HG03066 (cell line): ENCODE measurements at regions not wholly inside any gene's neighbourhood (a gene's known extent, or its start where the extent isn't known, plus 50 kb on each side); places are given as distances from the start of the nearest gene placed in this dataset.
"Not testable (repeated sequence)": the region's sequence is repeated elsewhere in the genome, so short reads cannot be mapped to it uniquely, and the experiment has no call there.

Source experiments
- ATAC-seq: cut with Tn5 transposase; IDR thresholded peaks from one replicate; pipeline ENCODE4 v1.9.1; 2021; ENCODE audit warnings: low read depth; ENCODE audit not compliant: unreplicated experiment

DNA sequence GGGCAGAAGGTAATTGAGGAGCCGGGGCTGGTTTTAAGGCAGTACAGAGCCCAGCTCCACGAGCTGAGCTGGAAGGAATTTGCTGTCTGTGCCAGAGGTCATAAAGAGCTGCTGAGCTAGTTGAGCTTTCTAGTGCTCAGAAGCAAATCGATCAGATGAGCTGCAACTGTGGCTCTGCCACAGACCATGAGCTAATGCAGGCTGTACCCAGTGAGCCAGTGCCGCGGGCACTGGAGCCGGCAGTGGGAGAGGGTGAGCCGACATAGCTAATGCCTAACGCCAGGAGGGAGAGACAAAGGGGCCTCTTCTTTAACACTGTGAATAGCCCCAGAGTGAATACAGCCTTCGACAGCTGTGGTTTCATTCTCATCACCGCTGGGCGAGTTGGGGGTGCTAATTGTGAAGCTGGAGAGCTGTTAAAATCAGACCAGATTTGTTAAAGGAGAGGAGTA lies 410.1 kb upstream of the TCF4 start:
- ATAC-seq = no peak

GRCh38 chr18:55997151-55997561 lies 409.2 kb upstream of the TCF4 start:
- ATAC-seq = no peak

- no peak for ATAC-seq
Observed at GRCh38 chr18:55996717-55997116, 408.7 kb upstream of the TCF4 start.

DNA sequence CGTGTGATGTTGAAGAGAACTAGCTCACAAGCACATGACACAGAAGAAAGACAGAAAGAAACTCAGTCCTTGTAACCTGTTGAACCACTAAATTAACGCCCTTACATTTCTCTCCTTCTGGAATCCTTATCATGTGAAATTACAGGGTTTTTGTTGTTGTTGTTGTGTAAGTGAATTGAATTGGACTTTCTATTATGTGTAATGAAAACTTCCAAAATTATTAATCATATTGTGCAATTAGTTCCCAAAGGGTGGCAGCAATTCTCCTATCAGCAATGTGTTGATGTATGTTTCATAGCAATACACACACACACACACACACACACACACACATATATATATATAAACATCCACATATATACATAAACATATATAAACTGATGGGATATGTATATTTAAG lies 402.2 kb upstream of the TCF4 start:
- no peak for ATAC-seq

GRCh38 chr18:55988537-55988936 lies 400.5 kb upstream of the TCF4 start:
- no peak for ATAC-seq

DNA sequence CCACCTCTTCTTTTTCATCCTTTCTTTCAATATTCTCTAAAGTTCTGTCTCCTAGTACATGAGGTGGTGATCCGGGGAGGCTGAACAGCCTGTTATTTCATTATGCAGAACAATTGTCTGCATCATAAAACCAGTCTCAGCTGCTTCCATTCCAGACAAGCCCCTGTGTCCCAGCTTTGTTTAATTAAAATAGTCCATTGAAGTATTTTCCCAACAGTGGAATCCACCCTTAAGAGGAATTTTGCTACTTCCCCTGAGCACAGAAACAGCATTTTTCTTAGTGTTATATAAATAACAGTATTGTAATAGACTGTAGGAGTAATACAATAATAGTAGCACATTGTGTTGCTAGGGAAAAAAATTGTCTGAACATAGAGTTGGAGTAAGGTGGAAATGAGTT lies 395.4 kb upstream of the TCF4 start:
- ATAC-seq = no peak

DNA sequence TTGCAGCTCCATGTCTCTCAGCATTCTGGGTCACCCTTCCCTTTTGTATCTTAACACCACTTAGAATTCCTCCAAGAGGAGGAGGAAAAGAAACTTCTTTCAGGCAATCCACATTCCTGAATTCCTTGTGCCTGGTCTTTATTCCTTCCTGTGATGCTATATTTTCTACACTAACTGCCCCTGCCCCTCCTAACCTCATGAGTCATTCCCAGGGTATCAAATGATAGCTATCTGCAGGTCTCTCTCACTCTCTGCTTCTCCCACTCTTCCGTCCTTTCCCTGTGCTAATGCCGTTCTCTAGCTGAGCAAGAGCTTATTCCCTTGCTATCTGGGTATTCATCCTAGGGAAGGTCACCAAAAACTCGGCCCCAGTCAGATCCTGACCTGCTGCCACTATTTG lies 395.0 kb upstream of the TCF4 start:
- ATAC-seq = no peak

- no peak for ATAC-seq
Observed at GRCh38 chr18:55981712-55982475, 393.9 kb upstream of the TCF4 start.

DNA sequence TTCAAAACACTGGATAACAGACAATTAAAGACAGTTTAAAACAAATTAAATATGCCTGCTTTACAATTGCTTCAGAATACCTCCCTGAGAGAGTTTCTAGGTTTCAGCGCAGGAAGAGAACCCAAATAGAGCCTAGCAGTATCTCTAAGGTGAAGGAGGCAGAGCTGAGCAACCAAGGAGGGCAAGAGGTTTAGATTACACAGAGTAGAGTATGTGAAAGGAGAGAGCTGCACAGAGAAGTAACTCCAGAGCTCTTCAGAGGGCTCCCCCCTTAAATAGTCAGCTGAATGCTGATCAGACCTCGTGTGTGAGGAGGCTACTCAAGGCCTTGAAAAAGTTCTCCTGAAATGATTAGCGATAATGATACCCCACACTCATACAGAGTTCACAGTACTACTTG lies 386.5 kb upstream of the TCF4 start:
- no peak for ATAC-seq

GRCh38 chr18:55968550-55968949 lies 380.6 kb upstream of the TCF4 start:
- ATAC-seq = no peak

DNA sequence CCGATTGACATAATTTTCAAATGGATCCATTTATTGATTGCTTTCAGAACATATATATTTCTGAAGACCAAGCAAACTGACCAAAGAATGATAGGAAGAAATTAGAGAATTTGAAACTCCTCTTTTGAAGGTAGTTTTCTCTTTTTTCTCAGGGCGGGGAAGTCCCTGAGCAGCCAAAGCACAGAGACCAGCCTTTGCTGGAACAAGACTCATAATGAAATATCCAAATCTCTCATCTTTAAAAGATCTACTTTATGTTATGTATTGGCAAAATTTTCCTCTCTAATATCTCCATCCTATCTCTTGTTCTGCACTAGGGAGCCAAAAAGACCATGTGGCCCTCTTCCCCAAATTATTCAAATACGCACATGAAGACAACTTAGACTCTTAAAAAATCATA lies 379.0 kb upstream of the TCF4 start:
- ATAC-seq = no peak

DNA sequence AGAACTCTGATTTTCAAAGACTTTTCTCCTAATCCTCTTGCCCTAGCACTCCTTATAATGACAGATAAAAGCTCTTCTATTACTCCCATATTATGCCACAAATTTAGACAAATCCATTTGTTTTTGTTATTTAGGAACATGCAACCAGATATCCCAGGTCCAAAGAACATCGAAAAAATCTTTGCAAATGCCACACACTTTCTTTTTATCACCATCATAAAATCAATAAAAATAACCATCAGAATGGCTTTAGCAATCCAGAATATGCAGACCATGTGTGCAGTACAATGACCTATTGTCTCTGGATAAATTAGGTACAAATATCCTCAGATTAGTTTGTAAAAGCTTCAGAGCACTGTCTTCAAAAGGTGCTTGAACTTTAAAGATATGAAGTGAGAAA lies 376.2 kb upstream of the TCF4 start:
- ATAC-seq = no peak

DNA sequence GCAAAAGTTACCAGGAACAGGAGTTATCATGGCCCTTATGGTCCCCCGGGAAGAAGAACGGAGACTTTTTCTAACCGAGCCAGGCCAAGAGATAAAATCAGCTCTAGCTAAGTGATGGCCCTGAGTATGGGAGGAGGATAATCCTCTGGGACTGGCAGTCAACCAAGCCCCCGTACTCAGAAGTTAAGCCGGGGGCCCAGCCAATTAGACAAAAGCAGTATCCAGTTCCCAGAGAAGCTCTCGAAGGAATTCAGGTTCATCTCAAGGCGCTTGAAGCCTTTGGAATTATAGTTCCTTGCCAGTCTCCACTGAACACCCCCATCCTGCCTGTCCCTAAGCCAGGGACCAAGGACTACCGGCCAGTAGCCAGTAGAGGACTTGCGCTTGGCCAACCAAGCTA lies 365.3 kb upstream of the TCF4 start:
- no peak for ATAC-seq

- not testable (repeated sequence) for ATAC-seq
Observed at GRCh38 chr18:55951738-55952137, 363.7 kb upstream of the TCF4 start.

DNA sequence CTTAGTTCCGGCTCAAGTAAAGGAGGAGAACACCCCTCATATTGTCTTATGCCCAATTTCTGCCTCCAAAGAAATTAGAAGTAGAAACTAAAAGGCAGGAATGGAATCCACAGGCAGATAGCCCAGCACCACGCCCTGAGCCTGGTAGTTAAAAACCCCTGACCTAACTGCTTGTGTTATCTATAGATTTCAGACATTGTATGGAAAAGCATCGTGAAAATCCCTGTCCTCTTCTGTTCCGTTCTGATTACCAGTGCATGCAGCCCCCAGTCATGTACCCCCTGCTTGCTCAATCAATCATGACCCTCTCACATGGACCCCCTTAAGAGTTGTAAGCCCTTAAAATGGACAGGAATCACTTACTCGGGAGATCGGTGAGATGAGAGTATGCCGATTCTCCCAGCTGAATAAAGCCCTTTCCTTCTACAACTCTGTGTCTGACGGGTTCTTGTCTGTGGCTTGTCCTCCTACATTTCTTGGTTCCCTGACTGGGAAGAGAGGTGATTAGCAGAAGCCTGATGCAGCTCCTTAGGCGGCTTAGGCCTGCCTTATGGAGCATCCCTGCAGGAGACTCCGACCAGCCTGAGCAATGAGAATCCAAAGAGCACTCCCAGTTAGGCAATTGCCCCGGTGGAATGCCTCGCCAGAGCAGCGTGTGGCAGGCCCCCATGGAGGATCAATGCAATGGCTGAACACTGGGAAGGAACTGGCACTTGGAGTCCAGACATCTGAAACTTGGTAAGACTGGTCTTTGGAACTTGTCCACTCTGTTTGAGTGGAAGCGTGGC lies 362.6 kb upstream of the TCF4 start:
- no peak for ATAC-seq

- no peak for ATAC-seq
Observed at GRCh38 chr18:55934821-55935220, 346.8 kb upstream of the TCF4 start.

DNA sequence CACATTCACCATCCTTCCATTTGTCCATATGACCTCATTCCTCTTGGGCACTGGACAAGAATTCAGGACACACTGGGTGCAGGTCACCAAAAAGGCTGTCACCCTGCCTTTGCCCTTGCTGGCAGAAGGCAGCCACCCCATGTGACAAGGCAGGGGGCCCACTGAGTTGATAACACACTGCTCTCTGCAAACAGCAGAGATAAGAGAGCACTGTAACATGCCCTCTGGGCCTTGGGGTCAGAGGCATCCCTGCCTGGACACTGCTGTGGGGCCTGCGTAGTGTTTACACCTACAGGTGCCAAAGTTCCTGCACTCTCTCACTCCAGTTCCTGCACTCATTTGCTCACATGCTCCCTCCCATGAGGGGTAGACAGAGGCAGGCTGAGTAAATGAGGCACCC lies 344.7 kb upstream of the TCF4 start:
- ATAC-seq = no peak

GRCh38 chr18:55927831-55928230 lies 339.8 kb upstream of the TCF4 start:
- no peak for ATAC-seq

GRCh38 chr18:55925772-55926171 lies 337.8 kb upstream of the TCF4 start:
- ATAC-seq = no peak

DNA sequence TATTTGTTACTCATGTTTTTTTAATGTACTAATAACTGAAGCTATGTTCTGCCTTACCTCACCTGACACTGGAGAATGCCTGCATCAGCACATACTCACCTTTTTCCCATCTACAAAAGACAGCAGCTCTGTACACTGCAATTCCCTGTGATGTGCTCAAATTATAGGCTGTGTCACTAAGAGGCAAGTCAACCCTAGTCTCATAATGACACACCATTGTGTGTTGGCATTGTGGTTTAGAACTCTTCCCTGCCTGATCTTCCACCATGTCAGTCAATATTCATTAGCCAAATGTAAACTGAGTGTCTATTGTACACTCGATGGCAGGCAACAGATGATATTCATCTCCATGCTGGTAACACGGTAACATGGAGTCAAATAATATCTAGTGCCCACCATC lies 332.1 kb upstream of the TCF4 start:
- no peak for ATAC-seq

DNA sequence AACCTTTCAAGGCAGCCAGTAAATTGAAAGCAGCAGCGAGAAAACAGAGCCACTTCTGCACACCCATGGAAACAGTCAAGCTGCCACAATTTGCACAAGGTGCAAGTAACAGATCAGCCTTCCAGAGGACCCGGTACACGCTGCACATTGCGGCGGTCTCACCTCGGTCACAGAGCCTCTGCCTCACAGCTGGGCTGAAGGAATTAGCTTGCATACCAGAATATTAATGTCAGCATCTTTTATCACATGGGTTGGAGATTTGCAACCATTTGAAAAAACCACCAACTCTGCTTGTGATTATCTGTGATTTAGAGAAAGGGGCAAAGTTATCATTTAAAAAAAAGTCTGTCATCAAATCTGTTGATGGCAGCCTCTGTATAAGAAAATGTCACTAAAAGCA lies 330.5 kb upstream of the TCF4 start:
- ATAC-seq = no peak

GRCh38 chr18:55912919-55913318 lies 324.9 kb upstream of the TCF4 start:
- ATAC-seq = no peak
